GM21786 (cell line): ENCODE measurements at regions not wholly inside any gene's neighbourhood (a gene's known extent, or its start where the extent isn't known, plus 50 kb on each side); places are given as distances from the start of the nearest gene placed in this dataset.

Experiments used
- ATAC-seq: cut with Tn5 transposase; IDR thresholded peaks from one replicate; pipeline ENCODE4 v1.9.1; 2021; ENCODE audit not compliant: unreplicated experiment

DNA sequence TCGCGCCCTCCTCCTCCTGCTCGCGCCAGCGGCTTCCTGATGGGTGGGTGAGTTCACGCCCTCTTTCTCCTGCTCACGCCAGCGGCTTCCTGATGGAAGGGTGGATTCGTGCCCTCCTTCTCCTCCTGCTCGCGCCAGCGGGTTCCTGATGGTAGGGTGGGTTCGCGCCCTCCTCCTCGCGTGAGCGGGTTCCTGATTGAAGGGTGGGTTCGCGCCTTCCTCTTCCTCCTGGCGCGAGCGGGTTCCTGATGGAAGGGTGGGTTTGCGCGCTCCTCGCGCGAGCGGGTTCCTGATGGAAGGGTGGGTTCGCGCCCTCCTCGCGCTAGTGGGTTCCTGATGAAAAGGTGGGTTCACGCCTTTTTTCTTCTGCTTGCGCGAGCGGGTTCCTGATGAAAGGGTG, 62.0 kb upstream of the MGAT5 start:
- ATAC-seq, result no peak

DNA sequence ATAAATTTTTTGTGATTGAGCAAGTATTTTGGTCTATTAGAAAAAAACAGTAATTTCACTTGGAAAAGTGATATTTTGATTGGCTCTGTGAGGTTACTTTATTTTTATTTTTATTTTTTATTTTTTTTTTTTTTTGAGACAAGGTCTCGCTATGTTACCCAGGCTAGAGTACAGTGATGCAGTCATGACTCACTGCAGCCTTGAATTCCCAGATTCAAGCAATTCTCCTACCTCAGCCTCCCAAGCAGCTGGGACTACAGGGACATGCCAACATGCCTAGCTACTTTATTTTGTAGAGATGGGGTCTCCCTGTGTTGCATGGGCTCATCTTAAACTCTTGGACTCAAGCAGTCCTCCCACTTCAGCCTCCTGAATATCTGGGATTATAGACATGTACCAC, 60.9 kb upstream of the MGAT5 start:
- no peak for ATAC-seq

DNA sequence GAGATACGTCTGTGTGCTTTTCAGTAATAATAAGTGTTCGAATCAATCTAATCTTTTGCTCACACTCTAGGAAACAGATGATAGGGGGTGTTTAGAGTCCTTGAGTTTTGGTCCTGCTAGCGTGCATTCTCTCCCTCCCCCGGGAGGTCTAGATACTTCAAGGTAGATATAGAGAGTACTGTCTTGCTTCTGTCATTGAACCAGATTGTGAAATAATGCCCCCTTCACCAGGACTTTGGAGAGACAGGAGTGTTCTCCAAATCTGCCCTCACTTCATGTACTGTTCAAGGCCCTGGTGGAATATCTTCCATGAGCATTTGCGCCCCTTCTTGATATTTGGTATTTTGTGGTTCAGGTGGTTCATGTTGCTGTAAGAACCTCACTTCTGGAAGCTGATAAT, 59.4 kb upstream of the MGAT5 start:
- no peak for ATAC-seq

DNA sequence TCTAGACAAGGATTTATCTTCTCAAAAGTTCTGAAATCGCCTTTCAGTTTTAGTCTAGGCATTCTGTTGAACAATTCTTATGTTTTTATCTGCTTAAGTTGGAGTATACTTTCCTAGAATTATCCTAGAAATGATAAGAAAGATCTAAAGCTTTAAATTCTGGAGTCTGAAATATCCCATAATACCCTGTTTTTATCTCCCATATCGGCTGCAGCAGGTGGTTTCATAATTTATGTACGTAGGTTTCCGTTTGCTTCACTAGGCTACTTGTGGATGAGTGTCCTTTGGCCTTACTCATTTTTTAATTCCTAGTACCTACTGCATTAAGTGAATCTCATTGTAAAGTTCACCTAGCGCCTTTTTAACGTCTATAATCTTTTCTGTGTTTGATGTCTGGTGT, 58.5 kb upstream of the MGAT5 start:
- ATAC-seq, result no peak

DNA sequence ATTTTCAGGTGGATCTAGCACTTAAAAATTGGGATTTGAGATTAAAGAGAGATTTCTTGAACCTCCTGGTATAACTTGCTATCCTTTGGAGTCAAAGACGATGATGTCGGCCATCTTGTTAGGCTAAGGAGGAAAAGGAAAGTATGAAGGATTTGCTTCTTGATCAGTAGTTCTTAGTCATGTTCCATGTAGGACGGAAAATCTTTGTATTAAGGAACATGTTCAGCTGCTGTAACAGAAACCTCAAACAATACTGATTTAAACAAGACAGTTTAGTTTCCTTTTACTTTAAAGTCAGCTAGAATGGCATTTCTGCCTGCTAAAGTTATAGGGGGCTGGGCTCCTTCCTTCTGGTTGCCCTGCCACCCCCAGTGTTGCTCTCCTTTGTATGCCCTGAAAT, 56.4 kb upstream of the MGAT5 start:
- ATAC-seq, result no peak

DNA sequence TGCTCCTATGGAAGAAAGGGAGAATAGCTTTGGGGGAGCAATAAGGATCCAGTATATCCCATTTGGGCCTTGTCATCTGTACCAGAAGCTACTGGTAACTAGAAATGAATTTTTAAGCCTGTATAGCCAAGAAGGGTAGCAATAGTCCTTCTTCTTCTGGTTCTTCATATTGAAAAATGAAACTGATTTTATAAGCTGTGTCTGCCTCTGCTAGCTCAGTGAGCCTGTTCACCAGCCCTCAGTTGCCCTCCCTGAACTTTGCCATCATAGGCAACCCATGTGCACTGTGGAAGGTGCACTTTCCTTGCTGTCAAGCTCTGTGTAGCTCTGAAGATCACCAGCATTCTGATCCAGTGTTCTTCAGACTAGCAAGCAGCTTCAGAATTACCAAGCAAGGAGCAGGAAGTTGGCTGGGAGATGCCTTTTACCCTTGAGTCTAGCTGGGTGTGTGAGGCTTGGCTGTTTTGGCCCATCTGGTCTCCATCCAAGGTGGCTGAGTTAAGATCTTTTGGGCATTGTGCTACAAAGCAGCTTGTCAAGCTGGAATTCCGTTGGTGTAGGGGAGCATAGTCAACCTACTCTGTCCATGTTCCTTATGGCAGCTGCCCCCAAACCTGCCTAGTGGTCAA, 55.8 kb upstream of the MGAT5 start:
- no peak for ATAC-seq

DNA sequence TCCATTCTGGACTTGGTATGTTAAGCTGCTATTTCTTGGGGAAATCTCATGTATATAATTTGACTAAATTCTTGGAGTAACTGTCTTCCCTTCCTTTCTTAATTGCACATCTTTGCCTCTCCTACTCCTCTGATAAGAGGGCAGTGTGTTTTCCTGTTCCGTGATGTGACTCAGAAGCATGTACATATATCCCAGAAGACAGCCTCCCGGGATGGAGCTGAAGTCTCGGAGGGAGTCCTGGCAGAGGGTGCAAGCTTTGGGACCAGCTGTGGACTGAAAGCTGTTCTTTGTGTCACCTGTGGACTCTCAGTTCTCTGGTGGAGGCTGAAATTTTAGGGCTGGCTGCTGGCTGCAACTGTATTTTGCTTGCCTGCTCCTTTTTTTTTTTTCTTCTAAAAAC, 54.7 kb upstream of the MGAT5 start:
- no peak for ATAC-seq

DNA sequence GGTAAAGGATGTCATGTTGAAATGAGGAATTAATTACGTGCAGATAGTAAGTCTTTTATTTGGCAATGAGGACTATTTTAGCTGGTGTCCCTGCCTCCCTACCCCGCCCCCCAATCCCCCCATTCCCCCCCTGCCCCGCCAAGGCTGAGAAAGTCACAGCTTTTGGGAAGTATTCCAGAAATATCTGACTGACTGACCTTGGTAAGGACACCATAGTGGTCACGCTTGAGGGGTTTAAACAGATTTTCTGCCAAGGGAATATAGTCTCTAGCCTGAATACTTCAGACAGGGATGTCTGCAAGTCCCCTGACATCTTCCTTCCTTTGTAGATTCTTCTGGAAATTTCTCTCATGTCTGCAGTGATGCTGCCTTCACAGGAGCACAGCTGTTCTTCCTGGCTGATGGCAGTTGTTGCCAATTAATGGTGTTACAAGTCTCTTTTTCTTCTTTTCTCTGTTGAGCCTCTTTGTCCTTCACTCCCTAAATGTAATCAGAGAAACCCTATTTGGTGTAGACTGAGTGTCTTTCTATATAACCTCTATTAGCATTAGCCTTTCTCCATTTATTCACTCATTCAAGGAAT, 53.7 kb upstream of the MGAT5 start:
- ATAC-seq, result no peak

DNA sequence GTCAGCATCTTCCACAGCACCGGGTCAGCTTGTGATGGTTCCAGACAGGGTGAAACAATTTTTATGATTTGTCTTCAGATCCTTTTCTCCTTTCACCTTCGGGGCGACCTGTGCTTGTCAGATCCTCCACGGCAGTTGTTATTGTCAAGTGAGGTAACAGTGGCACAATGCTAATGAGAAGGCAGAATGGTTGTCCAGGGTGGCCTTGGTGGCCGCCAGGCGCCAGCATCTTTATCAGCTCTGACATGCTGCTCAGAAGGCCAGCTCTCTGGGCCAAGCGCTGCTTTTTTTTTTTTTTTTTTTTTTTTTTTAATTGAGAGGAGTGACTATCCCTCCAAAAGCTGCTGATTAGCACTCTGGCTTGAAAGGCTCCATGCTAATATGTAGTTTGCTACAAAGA, 52.3 kb upstream of the MGAT5 start:
- ATAC-seq, result no peak

DNA sequence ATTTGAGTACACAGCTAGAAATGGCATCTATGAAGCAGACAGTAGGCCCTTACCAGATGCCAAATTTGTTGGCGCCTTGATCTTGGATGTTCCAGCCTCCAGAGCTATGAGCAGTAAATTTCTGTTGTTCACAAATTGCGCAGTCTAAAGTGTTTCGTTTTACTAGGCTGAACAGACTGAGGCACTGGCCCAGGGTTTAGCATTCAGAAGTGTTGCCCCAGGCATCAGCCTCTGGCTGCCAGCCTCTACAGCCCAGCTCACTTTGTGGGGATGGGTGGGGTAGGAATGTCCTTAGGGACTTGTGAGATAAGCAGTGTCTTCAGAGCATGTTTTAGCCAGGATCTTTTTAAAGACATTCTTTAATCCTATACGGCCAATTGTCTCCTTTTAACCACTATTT, 51.5 kb upstream of the MGAT5 start:
- ATAC-seq, result no peak

DNA sequence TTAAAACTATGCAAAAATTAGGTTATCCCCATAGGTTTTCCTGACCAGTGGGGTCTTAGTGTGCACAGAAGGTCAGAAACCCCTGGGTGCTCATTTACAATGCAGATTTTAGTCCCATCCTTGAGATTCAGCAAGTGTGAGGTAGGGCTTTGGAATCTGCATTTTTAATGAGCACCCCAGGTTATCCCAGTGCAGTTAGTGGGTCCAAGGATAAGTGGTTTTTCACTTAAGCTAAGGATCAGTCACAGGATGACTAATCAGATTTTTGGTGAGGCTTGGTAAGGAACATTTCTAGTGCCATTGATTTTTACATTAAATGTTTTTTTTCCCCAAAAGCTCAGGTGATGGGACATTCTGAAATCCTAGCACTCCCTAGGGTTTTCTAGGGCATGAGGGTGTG, 50.7 kb upstream of the MGAT5 start:
- ATAC-seq, result no peak
